H1 (cell line): ENCODE measurements at regions not wholly inside any gene's neighbourhood (a gene's known extent, or its start where the extent isn't known, plus 50 kb on each side); places are given as distances from the start of the nearest gene placed in this dataset.

Experiments
- RAD21 ChIP-seq, 2 experiments: IDR thresholded peaks in 1 of 2; conservative IDR thresholded peaks in 1 of 2; 2 replicates each; pipeline ENCODE4 v1.6.1; 2011; ENCODE audit warnings: low read depth in 2 of 2, low read length in 2 of 2, improper control_type of control experiment in 1 of 2, inconsistent platforms in 1 of 2, mild to moderate bottlenecking in 1 of 2, moderate library complexity in 1 of 2
- SIX5 ChIP-seq: IDR thresholded peaks from 2 replicates; pipeline ENCODE4 v1.6.1; 2011; ENCODE audit warnings: mild to moderate bottlenecking, low read depth, low read length
- TF ChIP-seq, protein P1 (sequence below): fragments of 300-600 bp; sonication (generic); IDR thresholded peaks from 2 replicates; pipeline ENCODE4 v1.7.1; 2012; ENCODE audit warnings: low read length, moderate library complexity, mild to moderate bottlenecking, inconsistent platforms; ENCODE audit not compliant: insufficient replicate concordance

DNA sequence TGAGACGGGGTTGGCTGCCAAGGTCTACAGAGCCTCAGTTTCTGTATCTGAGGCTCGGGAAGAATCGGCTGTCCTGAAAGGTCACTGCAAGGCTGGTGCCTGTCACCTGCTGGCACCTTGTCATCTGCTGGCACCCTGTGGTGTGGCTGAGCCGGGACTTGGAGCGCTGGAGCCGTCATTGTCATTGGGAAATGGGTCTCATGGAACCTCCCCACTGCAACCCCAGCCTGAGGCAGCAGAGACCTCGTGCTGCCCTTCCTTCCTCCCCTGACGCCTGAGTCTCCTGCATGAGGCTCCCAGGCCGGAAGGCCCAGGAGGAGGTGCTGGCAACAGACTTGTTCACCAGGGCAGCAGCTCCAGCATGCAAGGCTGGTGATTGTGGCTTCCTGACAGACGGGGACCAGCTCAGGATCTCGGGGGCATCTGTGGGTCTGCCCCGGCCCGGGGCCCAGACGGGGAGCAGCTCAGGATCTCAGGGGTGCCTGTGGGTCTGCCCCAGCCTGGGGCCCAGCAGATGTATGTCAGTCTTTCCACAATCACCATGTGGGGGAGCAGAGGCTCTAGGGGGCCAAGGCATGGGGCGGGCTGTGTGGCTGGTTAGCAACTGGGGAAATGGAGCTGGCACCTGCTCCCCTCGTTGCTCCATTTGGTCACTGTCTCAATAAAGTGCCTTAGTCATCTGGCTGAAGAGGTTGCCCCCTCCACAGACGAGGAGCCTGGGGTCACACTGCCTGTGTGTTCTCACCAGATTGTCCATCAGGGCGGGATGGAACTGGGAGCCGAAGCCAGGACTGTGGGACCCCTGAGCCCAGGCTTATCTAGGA is 668.7 kb downstream of the BRD1 start (continued):
- TF ChIP-seq, protein P1, sequence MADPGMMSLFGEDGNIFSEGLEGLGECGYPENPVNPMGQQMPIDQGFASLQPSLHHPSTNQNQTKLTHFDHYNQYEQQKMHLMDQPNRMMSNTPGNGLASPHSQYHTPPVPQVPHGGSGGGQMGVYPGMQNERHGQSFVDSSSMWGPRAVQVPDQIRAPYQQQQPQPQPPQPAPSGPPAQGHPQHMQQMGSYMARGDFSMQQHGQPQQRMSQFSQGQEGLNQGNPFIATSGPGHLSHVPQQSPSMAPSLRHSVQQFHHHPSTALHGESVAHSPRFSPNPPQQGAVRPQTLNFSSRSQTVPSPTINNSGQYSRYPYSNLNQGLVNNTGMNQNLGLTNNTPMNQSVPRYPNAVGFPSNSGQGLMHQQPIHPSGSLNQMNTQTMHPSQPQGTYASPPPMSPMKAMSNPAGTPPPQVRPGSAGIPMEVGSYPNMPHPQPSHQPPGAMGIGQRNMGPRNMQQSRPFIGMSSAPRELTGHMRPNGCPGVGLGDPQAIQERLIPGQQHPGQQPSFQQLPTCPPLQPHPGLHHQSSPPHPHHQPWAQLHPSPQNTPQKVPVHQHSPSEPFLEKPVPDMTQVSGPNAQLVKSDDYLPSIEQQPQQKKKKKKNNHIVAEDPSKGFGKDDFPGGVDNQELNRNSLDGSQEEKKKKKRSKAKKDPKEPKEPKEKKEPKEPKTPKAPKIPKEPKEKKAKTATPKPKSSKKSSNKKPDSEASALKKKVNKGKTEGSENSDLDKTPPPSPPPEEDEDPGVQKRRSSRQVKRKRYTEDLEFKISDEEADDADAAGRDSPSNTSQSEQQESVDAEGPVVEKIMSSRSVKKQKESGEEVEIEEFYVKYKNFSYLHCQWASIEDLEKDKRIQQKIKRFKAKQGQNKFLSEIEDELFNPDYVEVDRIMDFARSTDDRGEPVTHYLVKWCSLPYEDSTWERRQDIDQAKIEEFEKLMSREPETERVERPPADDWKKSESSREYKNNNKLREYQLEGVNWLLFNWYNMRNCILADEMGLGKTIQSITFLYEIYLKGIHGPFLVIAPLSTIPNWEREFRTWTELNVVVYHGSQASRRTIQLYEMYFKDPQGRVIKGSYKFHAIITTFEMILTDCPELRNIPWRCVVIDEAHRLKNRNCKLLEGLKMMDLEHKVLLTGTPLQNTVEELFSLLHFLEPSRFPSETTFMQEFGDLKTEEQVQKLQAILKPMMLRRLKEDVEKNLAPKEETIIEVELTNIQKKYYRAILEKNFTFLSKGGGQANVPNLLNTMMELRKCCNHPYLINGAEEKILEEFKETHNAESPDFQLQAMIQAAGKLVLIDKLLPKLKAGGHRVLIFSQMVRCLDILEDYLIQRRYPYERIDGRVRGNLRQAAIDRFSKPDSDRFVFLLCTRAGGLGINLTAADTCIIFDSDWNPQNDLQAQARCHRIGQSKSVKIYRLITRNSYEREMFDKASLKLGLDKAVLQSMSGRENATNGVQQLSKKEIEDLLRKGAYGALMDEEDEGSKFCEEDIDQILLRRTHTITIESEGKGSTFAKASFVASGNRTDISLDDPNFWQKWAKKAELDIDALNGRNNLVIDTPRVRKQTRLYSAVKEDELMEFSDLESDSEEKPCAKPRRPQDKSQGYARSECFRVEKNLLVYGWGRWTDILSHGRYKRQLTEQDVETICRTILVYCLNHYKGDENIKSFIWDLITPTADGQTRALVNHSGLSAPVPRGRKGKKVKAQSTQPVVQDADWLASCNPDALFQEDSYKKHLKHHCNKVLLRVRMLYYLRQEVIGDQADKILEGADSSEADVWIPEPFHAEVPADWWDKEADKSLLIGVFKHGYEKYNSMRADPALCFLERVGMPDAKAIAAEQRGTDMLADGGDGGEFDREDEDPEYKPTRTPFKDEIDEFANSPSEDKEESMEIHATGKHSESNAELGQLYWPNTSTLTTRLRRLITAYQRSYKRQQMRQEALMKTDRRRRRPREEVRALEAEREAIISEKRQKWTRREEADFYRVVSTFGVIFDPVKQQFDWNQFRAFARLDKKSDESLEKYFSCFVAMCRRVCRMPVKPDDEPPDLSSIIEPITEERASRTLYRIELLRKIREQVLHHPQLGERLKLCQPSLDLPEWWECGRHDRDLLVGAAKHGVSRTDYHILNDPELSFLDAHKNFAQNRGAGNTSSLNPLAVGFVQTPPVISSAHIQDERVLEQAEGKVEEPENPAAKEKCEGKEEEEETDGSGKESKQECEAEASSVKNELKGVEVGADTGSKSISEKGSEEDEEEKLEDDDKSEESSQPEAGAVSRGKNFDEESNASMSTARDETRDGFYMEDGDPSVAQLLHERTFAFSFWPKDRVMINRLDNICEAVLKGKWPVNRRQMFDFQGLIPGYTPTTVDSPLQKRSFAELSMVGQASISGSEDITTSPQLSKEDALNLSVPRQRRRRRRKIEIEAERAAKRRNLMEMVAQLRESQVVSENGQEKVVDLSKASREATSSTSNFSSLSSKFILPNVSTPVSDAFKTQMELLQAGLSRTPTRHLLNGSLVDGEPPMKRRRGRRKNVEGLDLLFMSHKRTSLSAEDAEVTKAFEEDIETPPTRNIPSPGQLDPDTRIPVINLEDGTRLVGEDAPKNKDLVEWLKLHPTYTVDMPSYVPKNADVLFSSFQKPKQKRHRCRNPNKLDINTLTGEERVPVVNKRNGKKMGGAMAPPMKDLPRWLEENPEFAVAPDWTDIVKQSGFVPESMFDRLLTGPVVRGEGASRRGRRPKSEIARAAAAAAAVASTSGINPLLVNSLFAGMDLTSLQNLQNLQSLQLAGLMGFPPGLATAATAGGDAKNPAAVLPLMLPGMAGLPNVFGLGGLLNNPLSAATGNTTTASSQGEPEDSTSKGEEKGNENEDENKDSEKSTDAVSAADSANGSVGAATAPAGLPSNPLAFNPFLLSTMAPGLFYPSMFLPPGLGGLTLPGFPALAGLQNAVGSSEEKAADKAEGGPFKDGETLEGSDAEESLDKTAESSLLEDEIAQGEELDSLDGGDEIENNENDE: no peak
- TF ChIP-seq RAD21 (IDR thresholded peaks at IDR 0.05 in 1 of 2, conservative IDR thresholded peaks at IDR 0.05 in 1 of 2; ENCODE audit: low read depth in 2 of 2, low read length in 2 of 2) (no peak), SIX5 (no peak)
- TF ChIP-seq, all 59 proteins: peak for 0
